ENCODE measurements at regions not wholly inside any gene's neighbourhood (a gene's known extent, or its start where the extent isn't known, plus 50 kb on each side); places are given as distances from the start of the nearest gene placed in this dataset.

DNA sequence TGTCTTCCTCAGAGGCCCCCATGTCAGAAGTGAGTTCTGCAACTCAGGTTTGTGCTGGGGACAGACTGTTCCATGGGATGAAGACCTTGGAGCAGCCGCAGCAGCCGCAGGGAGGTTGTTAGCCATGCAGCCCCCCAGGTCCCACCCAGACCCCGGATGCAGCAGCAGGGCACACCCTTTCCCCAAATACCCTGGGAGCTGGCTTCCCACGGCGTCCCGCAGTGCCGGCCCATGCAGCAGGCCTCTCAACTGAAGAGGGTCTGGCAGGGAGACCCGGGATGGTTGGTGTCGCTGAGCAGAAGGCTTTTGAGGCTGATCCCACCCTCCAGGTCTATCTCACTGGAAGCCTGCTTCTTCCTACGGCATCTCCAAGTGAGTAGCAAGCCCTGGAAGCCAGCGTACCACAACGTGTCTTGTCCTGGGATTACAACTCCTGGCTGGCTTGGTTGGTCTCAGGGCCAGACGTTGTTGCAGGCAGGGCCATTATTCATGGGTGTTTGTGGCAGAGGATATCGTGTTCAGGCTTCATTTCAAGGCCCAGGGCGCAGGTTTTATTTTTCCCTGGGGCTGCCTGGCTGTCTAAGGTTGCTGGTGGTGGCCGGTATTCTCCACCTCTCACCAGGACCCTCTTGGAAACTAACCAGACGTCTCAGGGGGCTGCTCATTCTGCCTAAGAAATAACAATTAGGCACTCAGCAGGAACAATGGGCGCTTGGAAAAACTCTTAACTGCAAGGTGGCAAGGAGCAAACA lies 223.2 kb downstream of the C16orf95 start:
- Mint-ChIP-seq H3K27me3 (peaks cover 1 to 20% (median 14%) of the 10 kb centered on the region in 3 donors), H3K4me3 (no peak overlapping the region), H3K4me1 (no peaks in the 10 kb centered on the region), H3K27ac (no peak overlapping the region), H3K36me3 (no peaks in the 10 kb centered on the region), H3K9me3 (peaks cover 0 to 4% (median 0%) of the 10 kb centered on the region in 7 donors)
- DNase-seq = no peak
- ATAC-seq (ENCODE audit: low read depth in 2 of 2) = no peak

DNA sequence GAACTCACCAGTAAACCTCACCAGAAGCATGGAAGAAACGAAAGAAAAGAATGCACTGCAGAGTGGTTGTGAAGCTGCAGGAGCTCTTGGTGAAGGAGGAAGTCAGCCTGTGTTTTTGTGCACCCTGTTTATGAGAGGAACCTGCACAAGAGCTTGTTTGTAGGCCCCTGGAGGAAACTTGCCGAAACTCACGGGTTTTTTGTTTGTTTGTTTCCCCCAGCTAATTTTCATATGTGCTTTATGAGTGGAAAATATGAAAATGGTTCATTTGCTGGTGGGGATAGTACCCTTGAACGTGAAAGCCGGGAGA lies 222.7 kb downstream of the C16orf95 start:
- ATAC-seq (ENCODE audit: low read depth in 2 of 2) = no peak
- Mint-ChIP-seq H3K4me3 (no peak overlapping the region), H3K27ac (no peak overlapping the region), H3K4me1 (no peaks in the 10 kb centered on the region), H3K9me3 (peaks cover 0 to 4% (median 0%) of the 10 kb centered on the region in 7 donors), H3K36me3 (no peaks in the 10 kb centered on the region), H3K27me3 (peaks cover 0 to 23% (median 14%) of the 10 kb centered on the region in 3 donors)
- no peak for DNase-seq

DNA sequence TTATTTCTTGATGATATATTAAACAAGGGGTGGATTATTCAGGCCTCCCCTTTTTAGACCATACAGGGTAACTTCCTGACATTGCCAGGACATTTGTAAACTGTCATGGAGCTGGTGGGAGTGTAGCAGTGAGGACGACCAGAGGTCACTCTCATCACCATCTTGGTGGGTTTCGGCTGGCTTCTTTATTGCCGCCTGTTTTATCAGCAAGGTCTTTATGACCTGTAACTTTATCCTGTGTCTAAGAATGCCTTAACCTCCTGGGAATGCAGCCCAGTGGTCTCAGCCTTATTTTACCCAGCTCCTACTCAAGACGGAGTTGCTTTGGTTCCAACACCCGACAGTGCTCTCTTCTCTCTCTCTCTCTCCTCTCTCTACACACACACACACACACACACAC lies 221.9 kb downstream of the C16orf95 start:
- no peaks in the 10 kb centered on the region for H3K4me1 Mint-ChIP-seq
- no peaks in the 10 kb centered on the region for H3K36me3 Mint-ChIP-seq
- no peak overlapping the region for H3K27ac Mint-ChIP-seq
- no peak for ATAC-seq (ENCODE audit: low read depth in 2 of 2)
- peaks cover 0 to 25% (median 14%) of the 10 kb centered on the region in 3 donors for H3K27me3 Mint-ChIP-seq
- no peak for DNase-seq
- peaks cover 0 to 4% (median 0%) of the 10 kb centered on the region in 7 donors for H3K9me3 Mint-ChIP-seq
- no peak overlapping the region for H3K4me3 Mint-ChIP-seq

DNA sequence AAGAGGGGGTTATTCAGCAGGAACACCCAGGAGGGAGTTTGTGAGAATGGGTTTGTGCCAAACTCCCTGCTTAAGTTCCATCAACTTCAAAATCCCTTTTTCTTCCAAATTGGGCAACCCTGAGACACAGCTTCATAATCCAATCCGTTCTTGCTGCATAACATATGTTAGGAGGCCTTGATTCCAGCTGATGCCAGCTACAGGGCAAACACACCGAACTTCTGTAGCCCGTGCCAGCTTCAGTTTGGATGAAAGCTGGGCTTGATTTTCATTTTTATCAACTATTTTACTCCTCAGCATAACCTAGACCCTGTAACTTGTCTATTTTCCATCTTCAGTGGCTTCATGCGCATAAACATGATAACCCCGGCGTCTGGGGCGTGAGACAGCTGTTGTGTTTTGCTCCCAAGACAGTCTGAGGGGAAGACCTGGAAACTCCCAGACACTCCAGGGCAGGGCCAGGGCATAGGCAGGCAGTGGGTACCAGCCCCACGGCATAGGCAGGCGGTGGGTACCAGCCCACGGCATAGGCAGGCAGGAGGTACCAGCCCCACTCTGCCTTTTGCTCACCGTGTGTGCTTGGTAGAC lies 220.4 kb downstream of the C16orf95 start:
- Mint-ChIP-seq H3K27ac (no peak overlapping the region), H3K36me3 (no peaks in the 10 kb centered on the region), H3K27me3 (peaks cover 0 to 20% (median 14%) of the 10 kb centered on the region in 3 donors), H3K4me3 (no peak overlapping the region), H3K9me3 (no peaks in the 10 kb centered on the region), H3K4me1 (no peaks in the 10 kb centered on the region)
- DNase-seq (no peak), ATAC-seq (ENCODE audit: low read depth in 2 of 2) (no peak)

DNA sequence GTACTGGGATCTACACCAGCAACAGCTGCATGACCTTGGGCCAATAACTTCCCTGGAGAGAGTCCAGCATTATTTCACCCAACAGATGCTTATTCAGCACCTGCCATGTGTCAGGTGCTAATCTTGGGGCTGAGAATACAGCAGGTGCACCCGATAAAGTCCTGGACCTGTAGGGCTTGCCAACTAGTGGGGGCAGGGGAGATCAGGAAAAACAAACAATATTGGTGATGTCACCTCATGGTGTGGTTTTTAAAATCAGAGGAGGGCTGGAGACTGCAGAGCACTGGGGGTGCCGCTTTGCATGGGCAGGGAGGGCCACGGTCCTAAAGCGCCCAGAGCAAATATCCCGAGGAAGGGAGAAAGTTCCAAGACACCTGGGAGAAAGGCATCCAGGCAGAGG lies 218.8 kb downstream of the C16orf95 start:
- Mint-ChIP-seq H3K36me3 (no peaks in the 10 kb centered on the region), H3K9me3 (peaks cover 0 to 2% (median 0%) of the 10 kb centered on the region in 7 donors), H3K4me1 (no peaks in the 10 kb centered on the region), H3K4me3 (peak overlapping the region in 1 of 8 donors; percentile 16), H3K27me3 (peaks cover 0 to 19% (median 14%) of the 10 kb centered on the region in 3 donors), H3K27ac (no peak overlapping the region)
- ATAC-seq (ENCODE audit: low read depth in 2 of 2) (no peak), DNase-seq (no peak)

DNA sequence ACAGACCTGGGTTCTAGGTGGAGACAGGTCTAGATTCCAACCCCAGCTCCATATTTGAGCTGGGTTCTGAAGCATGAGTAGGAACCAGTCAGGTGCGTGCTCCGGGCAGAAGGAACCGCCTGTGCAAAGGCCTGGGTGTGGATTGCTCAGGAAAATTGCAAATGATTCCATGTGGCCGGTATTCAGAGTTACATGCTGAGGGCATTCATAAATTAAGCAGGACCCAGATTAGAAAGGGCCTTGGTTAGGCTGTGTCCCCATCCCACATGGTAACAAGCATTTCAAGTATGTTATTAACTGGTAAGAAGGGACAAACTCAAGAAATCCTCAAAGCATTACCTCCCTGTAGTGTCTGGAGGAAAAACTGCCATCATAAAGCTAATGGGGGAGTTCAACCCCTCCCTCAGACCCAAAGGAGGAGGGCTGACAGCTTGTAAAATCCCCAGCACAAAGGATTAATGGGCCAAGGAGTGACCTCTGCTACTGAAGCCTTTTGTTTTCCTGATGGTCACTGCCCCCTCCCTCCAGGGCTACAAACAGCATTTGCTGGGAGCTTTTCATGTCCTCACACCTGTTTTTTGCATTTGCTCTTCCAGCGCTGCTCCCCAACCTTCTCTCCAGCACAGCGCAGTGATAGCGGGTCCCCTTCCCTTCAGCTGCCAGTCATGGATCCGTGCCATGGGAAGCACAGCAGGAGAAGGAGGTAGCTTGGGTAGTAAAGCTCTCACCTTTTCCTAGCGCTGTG lies 218.0 kb downstream of the C16orf95 start:
- ATAC-seq (ENCODE audit: low read depth in 2 of 2) (no peak), DNase-seq (no peak)
- Mint-ChIP-seq H3K9me3 (peaks cover 0 to 4% (median 0%) of the 10 kb centered on the region in 7 donors), H3K27me3 (peaks cover 0 to 19% (median 14%) of the 10 kb centered on the region in 3 donors), H3K27ac (no peak overlapping the region), H3K4me1 (no peaks in the 10 kb centered on the region), H3K4me3 (no peak overlapping the region), H3K36me3 (no peaks in the 10 kb centered on the region)

DNA sequence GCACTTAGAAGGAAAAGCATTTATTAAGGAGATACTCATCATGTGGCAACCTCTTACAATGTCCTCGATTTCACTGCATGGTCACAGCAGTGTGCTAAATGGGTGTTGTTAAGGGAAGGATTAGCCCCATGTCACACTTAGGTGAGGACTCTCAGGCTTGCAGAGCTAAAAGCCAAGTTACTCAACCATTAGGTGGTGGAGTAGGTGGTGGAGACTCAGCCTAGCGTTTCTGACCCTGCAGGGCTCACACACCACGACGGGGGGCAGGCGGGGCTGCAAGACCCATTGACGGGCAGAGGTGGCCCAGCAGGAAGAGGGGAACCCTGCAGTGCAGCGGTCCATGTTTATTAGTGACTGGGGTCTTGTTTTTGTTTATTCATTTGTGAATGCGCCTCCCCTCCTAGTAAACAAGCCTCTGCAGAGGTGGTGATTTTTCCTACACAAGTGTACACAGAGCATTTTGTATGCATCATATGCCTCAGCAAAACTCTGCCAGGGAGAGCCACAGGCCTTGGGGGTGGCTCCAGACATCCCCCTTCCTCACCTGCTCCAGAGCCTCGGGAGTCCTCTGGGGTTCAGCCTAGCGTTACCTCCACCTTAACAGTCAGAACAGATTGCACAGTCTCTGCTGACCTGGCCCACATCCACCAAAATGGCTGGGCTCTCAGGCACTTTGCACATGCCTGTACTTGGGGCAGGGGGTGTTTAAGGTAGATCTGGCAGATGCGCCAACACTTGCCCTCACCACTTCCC lies 216.7 kb downstream of the C16orf95 start:
- DNase-seq (no peak), ATAC-seq (ENCODE audit: low read depth in 2 of 2) (no peak)
- Mint-ChIP-seq H3K27ac (no peak overlapping the region), H3K9me3 (peaks cover 0 to 8% (median 4%) of the 10 kb centered on the region in 7 donors), H3K27me3 (peaks cover 0 to 19% (median 14%) of the 10 kb centered on the region in 3 donors), H3K4me3 (no peak overlapping the region), H3K4me1 (no peaks in the 10 kb centered on the region), H3K36me3 (no peaks in the 10 kb centered on the region)

DNA sequence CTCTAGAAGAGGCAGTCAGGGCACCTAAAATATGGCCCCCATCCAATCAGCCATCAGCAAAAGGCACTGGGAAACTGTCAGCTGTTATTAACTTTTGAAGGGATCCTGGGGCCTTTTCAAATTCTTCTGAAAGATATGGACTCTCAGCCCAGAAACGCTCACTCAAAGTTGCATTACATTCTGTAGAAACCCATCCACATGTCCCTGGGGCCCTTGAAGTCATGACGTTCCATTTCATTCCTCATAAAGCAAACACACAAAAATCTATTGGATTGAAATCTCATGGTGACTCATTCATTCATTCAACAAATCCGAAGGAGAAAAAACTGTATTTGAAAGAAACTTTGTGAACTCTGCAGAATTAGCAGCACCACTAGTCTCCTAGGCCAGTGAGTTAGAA lies 215.3 kb downstream of the C16orf95 start:
- Mint-ChIP-seq H3K27ac (no peak overlapping the region), H3K4me1 (no peaks in the 10 kb centered on the region), H3K4me3 (no peak overlapping the region), H3K9me3 (peaks cover 0 to 8% (median 4%) of the 10 kb centered on the region in 7 donors), H3K36me3 (no peaks in the 10 kb centered on the region), H3K27me3 (peaks cover 4 to 14% (median 9%) of the 10 kb centered on the region in 3 donors)
- DNase-seq (no peak), ATAC-seq (ENCODE audit: low read depth in 2 of 2) (no peak)

DNA sequence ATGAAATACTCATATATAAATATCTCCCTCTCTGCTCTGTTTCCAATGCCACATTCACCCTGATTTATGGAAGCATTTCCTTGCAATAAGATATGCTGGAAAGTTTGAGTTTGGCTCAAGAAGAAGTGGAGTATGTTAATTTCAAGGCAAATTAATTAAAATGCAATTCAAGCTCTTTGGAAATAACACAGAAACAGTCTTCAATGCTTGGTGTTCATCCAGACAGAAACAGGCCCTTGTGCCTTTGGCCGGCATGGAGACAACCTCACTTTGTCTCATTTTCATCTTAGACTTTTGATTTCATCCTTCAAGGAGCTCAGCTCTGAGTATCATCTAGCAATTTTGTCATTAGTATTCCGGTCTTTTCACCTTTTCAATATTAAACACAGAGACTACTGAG lies 210.0 kb downstream of the C16orf95 start:
- Mint-ChIP-seq H3K27me3 (peaks cover 0 to 19% (median 4%) of the 10 kb centered on the region in 3 donors), H3K4me1 (no peaks in the 10 kb centered on the region), H3K4me3 (no peak overlapping the region), H3K36me3 (no peaks in the 10 kb centered on the region), H3K27ac (no peak overlapping the region), H3K9me3 (peaks cover 0 to 8% (median 4%) of the 10 kb centered on the region in 7 donors)
- DNase-seq = no peak
- no peak for ATAC-seq (ENCODE audit: low read depth in 2 of 2)

DNA sequence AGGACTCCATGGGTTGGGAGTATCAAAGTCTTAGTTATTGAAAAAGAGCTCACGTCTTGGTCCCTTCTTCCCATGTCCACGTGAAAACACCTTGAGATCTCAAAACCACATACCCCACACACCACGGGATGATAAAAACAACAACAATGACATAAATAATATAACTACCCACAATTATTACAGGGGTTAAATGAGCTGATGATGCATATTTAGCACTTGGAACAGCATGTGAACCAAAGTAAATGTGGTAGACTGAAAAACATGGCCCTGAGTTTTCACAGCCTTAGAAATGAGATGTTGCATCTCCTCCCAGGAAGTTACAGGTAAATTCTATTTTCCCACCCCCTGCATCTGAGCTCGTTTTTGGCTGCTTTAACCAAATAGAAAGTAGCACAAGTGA lies 208.9 kb downstream of the C16orf95 start:
- ATAC-seq (ENCODE audit: low read depth in 2 of 2) = no peak
- H3K9me3 Mint-ChIP-seq = peaks cover 0 to 8% (median 4%) of the 10 kb centered on the region in 7 donors

DNA sequence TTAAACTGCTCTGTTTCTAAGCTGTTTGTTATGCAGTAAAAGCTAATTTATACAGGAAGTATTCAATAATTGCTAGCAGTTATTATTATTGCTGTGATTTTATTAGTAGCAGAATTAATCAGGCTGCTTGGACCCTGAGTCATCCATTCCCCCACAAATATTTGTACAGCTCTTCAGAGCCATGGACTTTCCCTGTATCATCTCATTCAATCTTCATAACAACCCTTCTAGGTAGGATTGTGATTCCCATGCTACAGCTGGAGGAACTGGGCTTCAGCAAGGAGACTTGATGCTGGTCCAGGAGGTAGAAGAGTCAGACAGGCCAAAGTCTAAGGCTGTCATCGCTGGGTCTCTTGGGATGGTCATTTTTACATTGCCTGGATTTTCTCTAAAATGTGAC lies 208.3 kb downstream of the C16orf95 start:
- Mint-ChIP-seq H3K9me3 (peaks cover 0 to 8% (median 4%) of the 10 kb centered on the region in 7 donors), H3K4me3 (no peak overlapping the region), H3K36me3 (no peaks in the 10 kb centered on the region), H3K4me1 (no peaks in the 10 kb centered on the region), H3K27ac (no peak overlapping the region), H3K27me3 (peaks cover 0 to 25% (median 4%) of the 10 kb centered on the region in 3 donors)
- no peak for ATAC-seq (ENCODE audit: low read depth in 2 of 2)
- no peak for DNase-seq

More for the DNA sequence above, 208.9 kb downstream of the C16orf95 start:
- Mint-ChIP-seq H3K36me3 (no peaks in the 10 kb centered on the region), H3K4me3 (no peak overlapping the region), H3K27me3 (peaks cover 0 to 25% (median 4%) of the 10 kb centered on the region in 3 donors), H3K27ac (no peak overlapping the region), H3K4me1 (no peaks in the 10 kb centered on the region)
- no peak for DNase-seq

DNA sequence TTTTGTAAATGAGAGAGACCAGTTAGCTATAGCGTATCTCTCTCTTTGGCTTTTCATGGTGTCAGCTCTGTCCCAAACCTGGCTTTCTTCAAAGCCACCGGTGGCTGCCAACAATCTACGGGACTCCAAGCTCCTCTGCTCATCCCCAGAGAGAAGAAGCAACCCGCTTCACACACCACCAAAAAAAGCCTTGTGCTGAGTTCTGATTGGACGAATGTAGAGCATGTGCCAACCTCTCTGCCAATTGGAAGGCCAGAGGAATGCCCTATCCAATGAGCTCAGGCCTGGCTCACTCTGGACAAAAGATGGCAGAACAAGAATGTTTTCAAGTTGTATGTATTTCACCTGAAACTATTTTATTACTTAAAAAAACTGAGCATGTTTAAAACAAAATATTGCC lies 202.4 kb downstream of the C16orf95 start:
- no peak for ATAC-seq (ENCODE audit: low read depth in 2 of 2)
- no peak overlapping the region for H3K4me3 Mint-ChIP-seq
- no peaks in the 10 kb centered on the region for H3K36me3 Mint-ChIP-seq
- H3K27ac Mint-ChIP-seq = no peak overlapping the region
- peaks cover 13 to 23% (median 19%) of the 10 kb centered on the region in 3 donors for H3K27me3 Mint-ChIP-seq
- no peaks in the 10 kb centered on the region for H3K4me1 Mint-ChIP-seq
- peaks cover 0 to 3% (median 0%) of the 10 kb centered on the region in 7 donors for H3K9me3 Mint-ChIP-seq
- DNase-seq = no peak

DNA sequence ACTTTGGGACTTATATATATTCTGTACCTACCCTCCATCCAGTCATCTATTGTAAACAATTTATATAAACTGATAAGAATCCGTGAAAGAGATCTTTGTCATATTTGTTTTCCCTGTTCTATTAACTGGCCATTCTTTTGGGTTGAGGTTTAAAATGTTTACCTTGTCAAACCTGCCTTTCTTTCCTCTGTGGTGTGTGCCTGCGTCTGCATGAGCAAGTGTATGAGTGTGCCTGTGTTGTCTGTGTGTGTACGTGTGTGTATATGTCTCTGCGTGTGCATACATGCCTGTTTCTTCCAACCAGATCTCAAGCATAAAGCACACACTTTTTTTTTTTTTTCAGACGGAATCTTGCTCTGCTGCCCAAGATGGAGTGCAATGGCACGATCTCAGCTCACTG lies 201.5 kb downstream of the C16orf95 start:
- Mint-ChIP-seq H3K4me3 (no peak overlapping the region), H3K9me3 (peaks cover 0 to 3% (median 0%) of the 10 kb centered on the region in 7 donors), H3K27ac (no peak overlapping the region), H3K27me3 (peaks cover 16 to 31% (median 27%) of the 10 kb centered on the region in 3 donors), H3K36me3 (no peaks in the 10 kb centered on the region), H3K4me1 (no peaks in the 10 kb centered on the region)
- ATAC-seq (ENCODE audit: low read depth in 2 of 2) = no peak
- DNase-seq = no peak
